Keratinocyte (primary cell): ENCODE measurements at regions not wholly inside any gene's neighbourhood (a gene's known extent, or its start where the extent isn't known, plus 50 kb on each side); places are given as distances from the start of the nearest gene placed in this dataset.

ENCODE experiments used
- DNase-seq: peaks from one replicate; pipeline ENCODE4 v3.0.0-alpha.2; 2011; ENCODE audit warnings: low read depth, missing footprints, low spot score
- FAIRE-seq: peaks from 2 replicates; lab custom pipeline; 2011; peaks lifted over from hg19 to GRCh38; lab: Jason Lieb, UNC
- H2AFZ ChIP-seq: 2 replicates; pipeline ENCODE4 v1.6.0; 2012; ENCODE audit warnings: low read length, control low read depth, inconsistent platforms; ENCODE audit not compliant: control insufficient read depth
- H3K27ac ChIP-seq: 2 replicates; pipeline ENCODE4 v1.5.1; 2011; ENCODE audit warnings: low read length; ENCODE audit not compliant: control insufficient read depth, insufficient read depth
- H3K27me3 ChIP-seq: 3 replicates; pipeline ENCODE4 v1.6.0; 2011; ENCODE audit warnings: low read length; ENCODE audit not compliant: control insufficient read depth, insufficient read depth; ENCODE audit errors: extremely low read depth
- H3K36me3 ChIP-seq, 2 experiments: 2 replicates in 1 of 2; 3 replicates in 1 of 2; pipeline ENCODE4 v1.5.1; 2011; ENCODE audit warnings: low read length in 2 of 2, mild to moderate bottlenecking in 1 of 2; ENCODE audit not compliant: control insufficient read depth in 2 of 2, insufficient read depth in 2 of 2; ENCODE audit errors: extremely low read depth in 1 of 2
- H3K4me1 ChIP-seq: 3 replicates; pipeline ENCODE4 v1.5.1; 2011; ENCODE audit warnings: low read length; ENCODE audit not compliant: control insufficient read depth, insufficient read depth; ENCODE audit errors: extremely low read depth
- H3K4me2 ChIP-seq: 3 replicates; pipeline ENCODE4 v1.6.0; 2011; ENCODE audit warnings: low read depth, low read length; ENCODE audit not compliant: control insufficient read depth, insufficient read depth; ENCODE audit errors: extremely low read depth
- H3K4me3 ChIP-seq, 3 experiments: fragments of 200-600 bp in 1 of 3; sonication (generic) in 1 of 3; 2 replicates in 2 of 3; 3 replicates in 1 of 3; pipeline ENCODE4 v1.5.1; 2011 to 2016; ENCODE audit warnings: low read length in 3 of 3, mild to moderate bottlenecking in 3 of 3, control low read depth in 2 of 3, inconsistent platforms in 1 of 3, low read depth in 1 of 3, mixed read lengths in 1 of 3, mixed run types in 1 of 3, moderate library complexity in 1 of 3; ENCODE audit not compliant: control insufficient read depth in 2 of 3, insufficient read depth in 2 of 3; ENCODE audit errors: extremely low read depth in 1 of 3
- H3K79me2 ChIP-seq: 2 replicates; pipeline ENCODE4 v1.6.0; 2012; ENCODE audit warnings: low read length; ENCODE audit not compliant: control insufficient read depth, insufficient read depth
- H3K9ac ChIP-seq: 3 replicates; pipeline ENCODE4 v1.6.0; 2011; ENCODE audit warnings: low read length; ENCODE audit not compliant: control insufficient read depth, insufficient read depth; ENCODE audit errors: extremely low read depth
- H3K9me1 ChIP-seq: 3 replicates; pipeline ENCODE4 v1.6.0; 2011; ENCODE audit warnings: low read length; ENCODE audit not compliant: control insufficient read depth, insufficient read depth; ENCODE audit errors: extremely low read depth
- H3K9me3 ChIP-seq: 2 replicates; pipeline ENCODE4 v1.5.1; 2012; ENCODE audit warnings: low read depth, low read length; ENCODE audit not compliant: control insufficient read depth
- H4K20me1 ChIP-seq: 3 replicates; pipeline ENCODE4 v1.6.0; 2011; ENCODE audit warnings: low read length; ENCODE audit not compliant: control insufficient read depth, insufficient read depth; ENCODE audit errors: extremely low read depth
- EZH2 ChIP-seq: IDR thresholded peaks from one replicate; pipeline ENCODE4 v1.6.1; 2012; ENCODE audit warnings: inconsistent platforms, mild to moderate bottlenecking, low read length, moderate library complexity
- dilution Hi-C: fragments of 300-500 bp; cut with MboI; formaldehyde crosslinking; loops from one replicate; pipeline ENCODE4 v1.7.0; 2020; ENCODE audit warnings: low sequenced_read_pairs; ENCODE audit not compliant: extremely low pct_ligation_motif_present
- TF ChIP-seq, protein P1 (sequence below), 3 experiments: IDR thresholded peaks in 1 of 3; conservative IDR thresholded peaks in 1 of 3; optimal IDR thresholded peaks in 1 of 3; 2 replicates in 2 of 3; 3 replicates in 1 of 3; pipeline versions ENCODE3 to v1.5.1; 2011; ENCODE audit warnings: low read length in 3 of 3, mild to moderate bottlenecking in 3 of 3, moderate library complexity in 2 of 3, control low read depth in 1 of 3, inconsistent platforms in 1 of 3; ENCODE audit not compliant: insufficient read depth in 2 of 3; ENCODE audit errors: extremely low read depth in 1 of 3

GRCh38 chr11:81840380-81840779, 893.3 kb downstream of the FAM181B start:
- DNase-seq (no peak), FAIRE-seq (no peak)
- Histone ChIP-seq H3K4me1 (no peaks in the 10 kb centered on the region), H3K9me1 (no peaks in the 10 kb centered on the region), H3K4me3 (no peak overlapping the region), H3K36me3 (no peaks in the 10 kb centered on the region), H3K27me3 (no peaks in the 10 kb centered on the region), H3K9me3 (no peaks in the 10 kb centered on the region), H3K9ac (no peak overlapping the region), H3K4me2 (no peak overlapping the region), H3K79me2 (no peaks in the 10 kb centered on the region), H4K20me1 (no peaks in the 10 kb centered on the region), H3K27ac (no peak overlapping the region), H2AFZ (no peak overlapping the region)
- no peak for TF ChIP-seq EZH2
- TF ChIP-seq, protein P1, sequence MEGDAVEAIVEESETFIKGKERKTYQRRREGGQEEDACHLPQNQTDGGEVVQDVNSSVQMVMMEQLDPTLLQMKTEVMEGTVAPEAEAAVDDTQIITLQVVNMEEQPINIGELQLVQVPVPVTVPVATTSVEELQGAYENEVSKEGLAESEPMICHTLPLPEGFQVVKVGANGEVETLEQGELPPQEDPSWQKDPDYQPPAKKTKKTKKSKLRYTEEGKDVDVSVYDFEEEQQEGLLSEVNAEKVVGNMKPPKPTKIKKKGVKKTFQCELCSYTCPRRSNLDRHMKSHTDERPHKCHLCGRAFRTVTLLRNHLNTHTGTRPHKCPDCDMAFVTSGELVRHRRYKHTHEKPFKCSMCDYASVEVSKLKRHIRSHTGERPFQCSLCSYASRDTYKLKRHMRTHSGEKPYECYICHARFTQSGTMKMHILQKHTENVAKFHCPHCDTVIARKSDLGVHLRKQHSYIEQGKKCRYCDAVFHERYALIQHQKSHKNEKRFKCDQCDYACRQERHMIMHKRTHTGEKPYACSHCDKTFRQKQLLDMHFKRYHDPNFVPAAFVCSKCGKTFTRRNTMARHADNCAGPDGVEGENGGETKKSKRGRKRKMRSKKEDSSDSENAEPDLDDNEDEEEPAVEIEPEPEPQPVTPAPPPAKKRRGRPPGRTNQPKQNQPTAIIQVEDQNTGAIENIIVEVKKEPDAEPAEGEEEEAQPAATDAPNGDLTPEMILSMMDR (optimal IDR thresholded peaks at IDR 0.05 in 1 of 3, IDR thresholded peaks at IDR 0.05 in 1 of 3, conservative IDR thresholded peaks at IDR 0.05 in 1 of 3; ENCODE audit: extremely low read depth in 1 of 3, insufficient read depth in 2 of 3, low read length in 3 of 3): no peak
- dilution Hi-C loops: no loop called here

DNA sequence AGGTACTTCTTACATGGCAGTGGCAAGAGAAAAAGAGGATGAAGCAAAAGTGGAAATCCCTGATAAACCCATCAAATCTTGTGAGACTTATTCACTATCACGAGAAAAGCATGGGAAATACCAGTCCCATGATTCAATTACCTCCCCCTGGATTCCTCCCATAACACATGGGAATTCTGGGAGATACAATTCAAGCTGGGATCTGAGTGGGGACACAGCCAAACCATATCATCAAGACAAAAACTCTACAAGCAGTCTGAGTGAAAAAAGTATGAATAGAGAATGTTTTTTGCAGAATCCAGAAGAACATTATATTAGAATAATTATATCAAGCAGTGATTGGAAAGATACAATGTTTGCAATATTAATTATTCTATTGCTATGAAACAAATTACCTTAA, 893.7 kb downstream of the FAM181B start:
- no peaks in the 10 kb centered on the region for H3K9me3 ChIP-seq
- FAIRE-seq: no peak

More for the DNA sequence above, 893.7 kb downstream of the FAM181B start:
- Histone ChIP-seq H3K27me3 (no peaks in the 10 kb centered on the region), H3K36me3 (no peaks in the 10 kb centered on the region), H3K4me2 (no peak overlapping the region), H3K79me2 (no peaks in the 10 kb centered on the region), H4K20me1 (no peaks in the 10 kb centered on the region), H3K4me1 (no peaks in the 10 kb centered on the region), H3K9ac (no peak overlapping the region), H2AFZ (no peak overlapping the region), H3K4me3 (no peak overlapping the region), H3K9me1 (no peaks in the 10 kb centered on the region), H3K27ac (no peak overlapping the region)
- no peak for TF ChIP-seq EZH2
- TF ChIP-seq, protein P1 (optimal IDR thresholded peaks at IDR 0.05 in 1 of 3, IDR thresholded peaks at IDR 0.05 in 1 of 3, conservative IDR thresholded peaks at IDR 0.05 in 1 of 3; ENCODE audit: extremely low read depth in 1 of 3, insufficient read depth in 2 of 3, low read length in 3 of 3): no peak
- DNase-seq: no peak
- dilution Hi-C loops: no loop called here
